Mesenchymal stem cell (in vitro differentiated cells and primary cell): ENCODE measurements at regions not wholly inside any gene's neighbourhood (a gene's known extent, or its start where the extent isn't known, plus 50 kb on each side); places are given as distances from the start of the nearest gene placed in this dataset.

Experiments used
- DNase-seq: peaks from one replicate; pipeline ENCODE4 v3.0.0-alpha.2; 2013
- H2AFZ ChIP-seq: one replicate; pipeline ENCODE4 v1.6.1; 2013; ENCODE audit warnings: low read depth, mild to moderate bottlenecking, control low read depth, inconsistent platforms, low read length, moderate library complexity
- H2AK5ac ChIP-seq: 2 replicates; pipeline ENCODE4 v1.6.1; 2013; ENCODE audit warnings: low read length, moderate library complexity, mild to moderate bottlenecking, inconsistent platforms; ENCODE audit not compliant: severe bottlenecking
- H2BK120ac ChIP-seq: one replicate; pipeline ENCODE4 v1.6.1; 2013; ENCODE audit warnings: low read depth, mild to moderate bottlenecking, inconsistent platforms, low read length, moderate library complexity
- H2BK12ac ChIP-seq, 2 experiments: one replicate each; pipeline ENCODE4 v1.6.1; 2013; ENCODE audit warnings: inconsistent platforms in 2 of 2, low read length in 2 of 2, mild to moderate bottlenecking in 2 of 2, moderate library complexity in 2 of 2, control low read depth in 1 of 2
- H2BK15ac ChIP-seq: one replicate; pipeline ENCODE4 v1.6.1; 2013; ENCODE audit warnings: mild to moderate bottlenecking, low read depth, inconsistent platforms; ENCODE audit not compliant: poor library complexity, severe bottlenecking
- H2BK5ac ChIP-seq: 2 replicates; pipeline ENCODE4 v1.6.1; 2013; ENCODE audit warnings: low read depth, mild to moderate bottlenecking, low read length, control low read depth, inconsistent platforms; ENCODE audit not compliant: poor library complexity, severe bottlenecking
- H3K14ac ChIP-seq, 2 experiments: one replicate each; pipeline ENCODE4 v1.6.1; 2013; ENCODE audit warnings: inconsistent platforms in 2 of 2, low read length in 2 of 2, control low read depth in 1 of 2, mild to moderate bottlenecking in 1 of 2, moderate library complexity in 1 of 2
- H3K18ac ChIP-seq, 2 experiments: one replicate each; pipeline ENCODE4 v1.6.1; 2013; ENCODE audit warnings: inconsistent platforms in 2 of 2, low read length in 2 of 2, control low read depth in 1 of 2, low read depth in 1 of 2, mild to moderate bottlenecking in 1 of 2
- H3K23ac ChIP-seq, 2 experiments: one replicate each; pipeline ENCODE4 v1.6.1; 2013; ENCODE audit warnings: inconsistent platforms in 2 of 2, low read length in 2 of 2, mild to moderate bottlenecking in 2 of 2, moderate library complexity in 2 of 2, control low read depth in 1 of 2
- H3K27ac ChIP-seq: 2 replicates; pipeline ENCODE4 v1.5.1; 2013; ENCODE audit warnings: mild to moderate bottlenecking, moderate library complexity, low read length, control low read depth, inconsistent platforms; ENCODE audit not compliant: poor library complexity, severe bottlenecking
- H3K27me3 ChIP-seq, 2 experiments: 2 replicates each; pipeline versions ENCODE4 v1.6.1 to v1.7.0; 2013; ENCODE audit warnings: low read length in 2 of 2, mild to moderate bottlenecking in 2 of 2, moderate library complexity in 2 of 2, control low read depth in 1 of 2, inconsistent platforms in 1 of 2; ENCODE audit not compliant: control insufficient read depth in 1 of 2, insufficient read depth in 1 of 2
- H3K36me3 ChIP-seq, 2 experiments: 2 replicates each; pipeline versions ENCODE4 v1.6.1 to v1.7.0; 2013; ENCODE audit warnings: low read length in 2 of 2, control low read depth in 1 of 2, inconsistent platforms in 1 of 2, low read depth in 1 of 2, mild to moderate bottlenecking in 1 of 2; ENCODE audit not compliant: insufficient read depth in 2 of 2, control insufficient read depth in 1 of 2
- H3K4ac ChIP-seq, 2 experiments: one replicate each; pipeline ENCODE4 v1.6.1; 2013; ENCODE audit warnings: inconsistent platforms in 2 of 2, low read length in 2 of 2, mild to moderate bottlenecking in 2 of 2, moderate library complexity in 2 of 2, control low read depth in 1 of 2, low read depth in 1 of 2
- H3K4me1 ChIP-seq: 2 replicates; pipeline ENCODE4 v1.6.1; 2013; ENCODE audit warnings: low read depth, low read length, control low read depth; ENCODE audit not compliant: control insufficient read depth, insufficient read depth
- H3K4me2 ChIP-seq: 2 replicates; pipeline ENCODE4 v1.6.1; 2013; ENCODE audit warnings: low read length, mild to moderate bottlenecking, inconsistent platforms; ENCODE audit not compliant: poor library complexity, severe bottlenecking
- H3K4me3 ChIP-seq, 2 experiments: 2 replicates each; pipeline versions ENCODE4 v1.5.1 to v1.7.0; 2013; ENCODE audit warnings: low read length in 2 of 2, mild to moderate bottlenecking in 2 of 2, control low read depth in 1 of 2, low read depth in 1 of 2; ENCODE audit not compliant: insufficient read depth in 1 of 2
- H3K79me1 ChIP-seq: replicated peaks from 2 replicates; pipeline ENCODE4 v1.6.1; 2013; ENCODE audit warnings: mild to moderate bottlenecking, control low read depth, low read length, inconsistent platforms; ENCODE audit not compliant: poor library complexity, severe bottlenecking
- H3K9ac ChIP-seq: 2 replicates; pipeline ENCODE4 v1.7.0; 2013; ENCODE audit warnings: mild to moderate bottlenecking, low read length, moderate library complexity
- H3K9me3 ChIP-seq: 2 replicates; pipeline ENCODE4 v1.7.0; 2013; ENCODE audit warnings: mild to moderate bottlenecking, low read length; ENCODE audit not compliant: control insufficient read depth
- H4K8ac ChIP-seq: one replicate; pipeline ENCODE4 v1.6.1; 2013; ENCODE audit warnings: inconsistent platforms, mild to moderate bottlenecking, low read length, moderate library complexity
- H4K91ac ChIP-seq: one replicate; pipeline ENCODE4 v1.6.1; 2013; ENCODE audit warnings: mild to moderate bottlenecking, low read length, inconsistent platforms
- WGBS: methylation state at CpG from one replicate; pipeline ENCODE4 v1.1.7; 2013; ENCODE audit warnings: mixed read lengths; 5-methylcytosine and 5-hydroxymethylcytosine counted together

DNA sequence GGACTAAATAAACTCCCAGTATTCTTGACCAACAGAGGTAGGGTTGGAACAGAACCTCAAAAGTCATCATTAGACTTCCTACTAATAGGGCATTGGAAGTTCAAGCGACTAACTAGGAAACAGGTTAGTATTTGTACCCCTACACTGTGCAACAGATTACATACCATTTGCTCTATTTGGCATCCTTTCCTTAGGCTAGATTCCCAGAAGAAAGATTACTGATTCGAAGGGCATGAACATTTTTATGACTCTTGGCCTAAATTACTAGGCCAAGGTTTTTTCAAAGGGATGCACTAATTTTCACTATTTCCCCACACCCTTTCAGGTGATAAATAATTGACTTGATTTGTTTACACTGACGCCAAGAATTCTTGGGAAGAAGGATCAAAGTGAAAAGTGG, 104.8 kb upstream of the CYP1B1 start:
- H3K9ac ChIP-seq = no peak overlapping the region
- no peak overlapping the region for H2AK5ac ChIP-seq
- H3K9me3 ChIP-seq = no peaks in the 10 kb centered on the region
- H3K36me3 ChIP-seq = no peaks in the 10 kb centered on the region
- no peak overlapping the region for H3K4me3 ChIP-seq
- no peak overlapping the region for H2BK12ac ChIP-seq
- H3K18ac ChIP-seq = no peak overlapping the region
- H3K14ac ChIP-seq = no peak overlapping the region
- peaks cover 7% of the 10 kb centered on the region for H3K4me1 ChIP-seq
- H3K79me1 ChIP-seq = no peaks in the 10 kb centered on the region
- 91% methylated on average over 3 of the region's 3 CpGs for WGBS
- H4K91ac ChIP-seq = no peak overlapping the region
- no peak overlapping the region for H3K4ac ChIP-seq
- H3K27me3 ChIP-seq = no peaks in the 10 kb centered on the region
- no peak overlapping the region for H3K23ac ChIP-seq
- no peak overlapping the region for H3K27ac ChIP-seq
- no peak overlapping the region for H4K8ac ChIP-seq
- no peak overlapping the region for H2BK15ac ChIP-seq
- H2AFZ ChIP-seq = no peak overlapping the region
- H2BK5ac ChIP-seq = no peak overlapping the region
- no peak overlapping the region for H2BK120ac ChIP-seq
- no peak overlapping the region for H3K4me2 ChIP-seq
- no peak for DNase-seq

DNA sequence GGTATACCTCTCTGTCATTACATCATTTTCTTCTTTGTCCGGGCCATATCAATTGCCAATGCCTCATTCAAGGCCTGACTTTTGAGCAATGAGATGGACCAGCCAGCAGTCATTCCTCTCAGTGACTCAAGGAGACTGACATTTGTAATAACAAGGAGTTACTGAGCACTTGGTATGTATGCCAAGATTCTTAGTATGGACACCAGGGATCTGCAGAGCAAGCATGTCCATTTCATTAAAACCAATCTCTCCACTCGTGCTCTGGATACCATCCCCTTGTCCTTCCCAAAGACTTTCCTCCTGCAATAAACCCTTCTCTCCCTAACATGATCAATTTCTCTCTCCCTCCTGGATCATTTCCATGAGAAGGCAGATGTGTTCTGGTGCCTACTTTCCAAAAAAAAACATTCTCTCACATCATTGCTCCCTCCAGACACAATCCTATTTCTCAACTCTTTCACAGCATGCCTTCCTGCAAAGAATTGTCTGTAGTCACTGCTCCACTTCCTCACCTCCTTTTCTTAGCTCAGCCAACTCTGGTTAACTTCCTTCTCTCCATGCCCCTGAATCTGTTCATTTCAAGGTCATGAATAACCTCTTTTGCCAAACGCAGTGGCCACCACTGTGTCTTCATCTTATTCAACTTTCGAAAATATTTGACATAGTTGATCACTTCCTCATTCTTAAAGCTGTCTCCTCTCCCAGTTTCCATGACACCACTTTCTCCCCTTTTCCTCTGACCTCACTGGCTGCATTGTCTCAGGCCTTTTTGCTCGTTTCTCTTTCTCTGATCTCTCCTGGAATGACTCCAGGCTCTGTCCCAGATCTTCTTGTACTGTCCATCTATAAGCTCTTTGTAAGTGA, 102.8 kb upstream of the CYP1B1 start:
- Histone ChIP-seq H4K8ac (no peak overlapping the region), H2AFZ (no peak overlapping the region), H3K9me3 (no peaks in the 10 kb centered on the region), H3K27me3 (no peaks in the 10 kb centered on the region), H3K23ac (no peak overlapping the region), H3K4me2 (no peak overlapping the region), H2BK120ac (peak overlapping the region; percentile 71), H3K79me1 (no peaks in the 10 kb centered on the region), H3K18ac (peak overlapping the region in 1 of 2 experiments; percentile 65), H2BK15ac (no peak overlapping the region), H2BK5ac (peak overlapping the region; percentile 12), H3K9ac (peak overlapping the region; percentile 83), H3K14ac (no peak overlapping the region), H3K27ac (peak overlapping the region; percentile 90), H3K36me3 (no peaks in the 10 kb centered on the region), H3K4me1 (peaks cover 7% of the 10 kb centered on the region), H4K91ac (peak overlapping the region; percentile 69), H2BK12ac (peak overlapping the region; percentile 60 to 74), H2AK5ac (peak overlapping the region; percentile 88), H3K4me3 (no peak overlapping the region), H3K4ac (peak overlapping the region; percentile 68 to 85)
- WGBS = 35% methylated on average over 5 of the region's 5 CpGs
- DNase-seq = peak; percentile 94

GRCh38 chr2:38178119-38178518, 102.2 kb upstream of the CYP1B1 start:
- H2BK12ac ChIP-seq = peak overlapping the region in 1 of 2 experiments; percentile 60
- no peaks in the 10 kb centered on the region for H3K79me1 ChIP-seq
- no peak overlapping the region for H3K23ac ChIP-seq
- no peak overlapping the region for H4K8ac ChIP-seq
- H2BK5ac ChIP-seq = peak overlapping the region; percentile 37
- no peak overlapping the region for H3K4me2 ChIP-seq
- H4K91ac ChIP-seq = no peak overlapping the region
- no peaks in the 10 kb centered on the region for H3K27me3 ChIP-seq
- H2AK5ac ChIP-seq = peak overlapping the region; percentile 88
- H2AFZ ChIP-seq = no peak overlapping the region
- no peak overlapping the region for H2BK15ac ChIP-seq
- no peak overlapping the region for H3K4ac ChIP-seq
- H3K4me3 ChIP-seq = no peak overlapping the region
- peak overlapping the region; percentile 90 for H3K27ac ChIP-seq
- H2BK120ac ChIP-seq = peak overlapping the region; percentile 71
- peak overlapping the region; percentile 83 for H3K9ac ChIP-seq
- peaks cover 7% of the 10 kb centered on the region for H3K4me1 ChIP-seq
- H3K9me3 ChIP-seq = no peaks in the 10 kb centered on the region
- H3K36me3 ChIP-seq = no peaks in the 10 kb centered on the region
- 60% methylated on average over 2 of the region's 3 CpGs for WGBS
- no peak overlapping the region for H3K18ac ChIP-seq
- peak; percentile 78 for DNase-seq
- no peak overlapping the region for H3K14ac ChIP-seq

DNA sequence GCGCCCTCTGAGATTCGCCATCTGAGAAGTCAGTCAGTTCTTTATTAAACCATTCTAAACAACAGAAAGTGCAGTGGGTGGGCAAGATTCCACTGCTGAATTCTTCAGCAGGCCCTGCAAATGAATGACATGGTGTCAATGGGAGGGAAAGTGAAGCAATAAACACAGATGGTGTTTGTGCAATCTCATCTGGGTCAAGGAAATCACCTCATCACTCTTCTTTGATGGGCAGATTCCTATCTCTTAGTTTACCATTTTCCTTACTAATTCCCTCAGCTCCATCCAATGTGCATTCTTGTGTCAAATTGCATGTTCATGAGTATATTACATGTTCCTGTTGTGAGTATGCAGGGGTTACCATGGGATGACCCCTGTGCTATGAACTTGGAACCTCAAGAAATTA, 100.7 kb upstream of the CYP1B1 start:
- no CpG with 5 or more reads among the region's 2 CpGs for WGBS
- H3K4ac ChIP-seq = peak overlapping the region in 1 of 2 experiments; percentile 90
- peak overlapping the region; percentile 97 for H3K27ac ChIP-seq
- no peak overlapping the region for H3K23ac ChIP-seq
- no peak overlapping the region for H2AFZ ChIP-seq
- H3K4me1 ChIP-seq = peaks cover 5% of the 10 kb centered on the region
- H3K9ac ChIP-seq = peak overlapping the region; percentile 26
- H4K91ac ChIP-seq = no peak overlapping the region
- H2BK120ac ChIP-seq = no peak overlapping the region
- H3K79me1 ChIP-seq = peaks cover 2% of the 10 kb centered on the region
- H2BK15ac ChIP-seq = no peak overlapping the region
- peak overlapping the region; percentile 55 to 65 for H3K18ac ChIP-seq
- no peaks in the 10 kb centered on the region for H3K27me3 ChIP-seq
- H3K9me3 ChIP-seq = no peaks in the 10 kb centered on the region
- DNase-seq = peak; percentile 79
- H4K8ac ChIP-seq = no peak overlapping the region
- H3K14ac ChIP-seq = no peak overlapping the region
- peak overlapping the region; percentile 87 for H2BK5ac ChIP-seq
- no peaks in the 10 kb centered on the region for H3K36me3 ChIP-seq
- H2AK5ac ChIP-seq = no peak overlapping the region
- peak overlapping the region in 1 of 2 experiments; percentile 65 for H2BK12ac ChIP-seq
- H3K4me2 ChIP-seq = no peak overlapping the region
- H3K4me3 ChIP-seq = no peak overlapping the region
